ENCODE measurements at regions not wholly inside any gene's neighbourhood (a gene's known extent, or its start where the extent isn't known, plus 50 kb on each side); places are given as distances from the start of the nearest gene placed in this dataset.

DNA sequence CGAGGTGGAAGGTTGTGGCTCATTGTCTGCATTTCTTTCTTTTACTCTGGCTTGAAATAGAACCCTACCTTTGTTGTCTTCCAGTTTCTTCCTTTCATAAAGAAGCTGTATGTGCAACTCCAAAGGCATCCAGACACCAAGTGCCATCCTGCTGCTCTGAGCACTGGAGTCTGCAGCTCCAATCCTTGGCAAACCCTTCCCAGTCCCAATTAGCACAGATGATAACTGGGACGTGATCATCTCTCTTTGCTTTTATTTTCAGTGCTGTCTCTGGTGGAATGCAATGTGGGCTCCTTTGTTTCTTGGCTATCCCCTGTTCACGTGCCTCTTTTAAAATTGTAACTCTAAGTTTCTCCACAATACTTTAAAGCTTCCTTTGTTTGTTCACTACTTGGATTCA is 140.9 kb downstream of the AQP9 start:
- Histone ChIP-seq H3K9me3 (ENCODE audit: control insufficient read depth, low read length) (no peaks in the 10 kb centered on the region), H3K4me1 (ENCODE audit: control insufficient read depth, insufficient read depth, low read length) (no peaks in the 10 kb centered on the region), H3K9ac (ENCODE audit: extremely low read depth, low read length, poor library complexity, severe bottlenecking) (no peak overlapping the region), H3K27ac (ENCODE audit: low read depth, low read length) (no peak overlapping the region), H3K36me3 (ENCODE audit: control insufficient read depth, insufficient read depth, low read length) (no peaks in the 10 kb centered on the region), H3K27me3 (ENCODE audit: control insufficient read depth, insufficient read depth, low read length, poor library complexity, severe bottlenecking) (no peaks in the 10 kb centered on the region), H3K4me3 (ENCODE audit: low read length) (no peak overlapping the region)
- WGBS, 2 experiments (ENCODE audit: insufficient coverage in 1 of 2, insufficient read length in 1 of 2): 74 to 89% methylated on average over 2 to 3 of the region's 3 CpGs
- peaks cover 6% of the 10 kb centered on the region for H3K4me1 Mint-ChIP-seq
- no peak overlapping the region for H3K4me3 Mint-ChIP-seq
- no peak overlapping the region for H3K27ac Mint-ChIP-seq
- no peaks in the 10 kb centered on the region for H3K27me3 Mint-ChIP-seq (ENCODE audit: insufficient read depth)
- DNase-seq: no peak
- TF ChIP-seq CTCF (conservative IDR thresholded peaks at IDR 0.05): no peak
- H3K36me3 Mint-ChIP-seq (ENCODE audit: low read depth): no peaks in the 10 kb centered on the region
- H3K9me3 Mint-ChIP-seq: no peaks in the 10 kb centered on the region

GRCh38 chr15:58279654-58280053 is 141.5 kb downstream of the AQP9 start:
- Mint-ChIP-seq H3K27ac (no peak overlapping the region), H3K36me3 (ENCODE audit: low read depth) (no peaks in the 10 kb centered on the region), H3K9me3 (no peaks in the 10 kb centered on the region), H3K4me3 (no peak overlapping the region), H3K4me1 (peaks cover 6% of the 10 kb centered on the region), H3K27me3 (ENCODE audit: insufficient read depth) (no peaks in the 10 kb centered on the region)
- H3K27me3 ChIP-seq (ENCODE audit: control insufficient read depth, insufficient read depth, low read length, poor library complexity, severe bottlenecking): no peaks in the 10 kb centered on the region
- no peak for DNase-seq
- H3K4me1 ChIP-seq (ENCODE audit: control insufficient read depth, insufficient read depth, low read length): no peaks in the 10 kb centered on the region
- no peak overlapping the region for H3K27ac ChIP-seq (ENCODE audit: low read depth, low read length)
- H3K4me3 ChIP-seq (ENCODE audit: low read length): no peak overlapping the region
- no peaks in the 10 kb centered on the region for H3K9me3 ChIP-seq (ENCODE audit: control insufficient read depth, low read length)
- 86 to 89% methylated on average over 1 to 2 of the region's 2 CpGs for WGBS, 2 experiments (ENCODE audit: insufficient coverage in 1 of 2, insufficient read length in 1 of 2)
- no peak for TF ChIP-seq CTCF (conservative IDR thresholded peaks at IDR 0.05)
- no peak overlapping the region for H3K9ac ChIP-seq (ENCODE audit: extremely low read depth, low read length, poor library complexity, severe bottlenecking)
- H3K36me3 ChIP-seq (ENCODE audit: control insufficient read depth, insufficient read depth, low read length): no peaks in the 10 kb centered on the region

DNA sequence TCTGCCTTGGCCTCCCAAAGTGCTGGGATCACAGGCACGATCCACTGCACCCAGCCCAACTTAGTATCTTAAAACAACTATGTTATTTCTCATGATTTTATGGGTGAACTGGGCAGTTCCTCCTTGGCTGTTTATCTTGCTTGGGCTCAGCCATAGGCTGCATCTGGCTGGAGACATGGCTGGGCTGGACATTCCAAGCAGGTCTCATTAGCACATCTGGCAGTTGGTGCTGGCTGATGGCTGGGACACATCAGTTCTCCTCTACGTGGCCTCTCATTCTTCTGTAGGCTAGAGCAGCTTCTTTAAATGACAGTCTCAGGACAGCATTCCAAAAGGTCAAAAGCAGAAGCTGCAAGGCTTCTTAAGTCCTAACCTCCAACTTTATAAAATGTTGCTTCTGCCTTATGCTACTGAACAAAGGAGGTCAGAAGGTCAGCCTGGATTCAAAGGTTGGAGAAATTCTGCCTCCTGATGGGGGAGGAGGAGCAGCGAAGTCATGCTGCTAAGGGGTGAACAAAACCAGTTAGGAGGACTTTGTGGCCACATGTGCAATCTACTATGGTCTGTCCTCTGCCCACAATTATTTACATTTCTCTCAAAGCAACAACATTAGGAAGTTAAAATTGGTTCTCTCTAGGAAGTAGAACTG is 144.0 kb downstream of the AQP9 start:
- Mint-ChIP-seq H3K4me1 (peaks cover 6% of the 10 kb centered on the region), H3K9me3 (no peaks in the 10 kb centered on the region), H3K4me3 (no peak overlapping the region), H3K27ac (no peak overlapping the region), H3K27me3 (ENCODE audit: insufficient read depth) (no peaks in the 10 kb centered on the region), H3K36me3 (ENCODE audit: low read depth) (no peaks in the 10 kb centered on the region)
- no peak overlapping the region for H3K9ac ChIP-seq (ENCODE audit: extremely low read depth, low read length, poor library complexity, severe bottlenecking)
- H3K4me3 ChIP-seq (ENCODE audit: low read length): no peak overlapping the region
- H3K36me3 ChIP-seq (ENCODE audit: control insufficient read depth, insufficient read depth, low read length): no peaks in the 10 kb centered on the region
- DNase-seq: no peak
- no peaks in the 10 kb centered on the region for H3K4me1 ChIP-seq (ENCODE audit: control insufficient read depth, insufficient read depth, low read length)
- TF ChIP-seq CTCF (conservative IDR thresholded peaks at IDR 0.05): no peak
- H3K27ac ChIP-seq (ENCODE audit: low read depth, low read length): no peak overlapping the region
- H3K27me3 ChIP-seq (ENCODE audit: control insufficient read depth, insufficient read depth, low read length, poor library complexity, severe bottlenecking): no peaks in the 10 kb centered on the region
- WGBS, 2 experiments (ENCODE audit: insufficient coverage in 1 of 2, insufficient read length in 1 of 2): 69 to 81% methylated on average over 2 to 3 of the region's 3 CpGs
- no peaks in the 10 kb centered on the region for H3K9me3 ChIP-seq (ENCODE audit: control insufficient read depth, low read length)

Data from endodermal cell (in vitro differentiated cells).